HepG2 (cell line): ENCODE measurements at regions not wholly inside any gene's neighbourhood (a gene's known extent, or its start where the extent isn't known, plus 50 kb on each side); places are given as distances from the start of the nearest gene placed in this dataset.

ENCODE experiments used
- ATAC-seq: fragments of 200-7000 bp; cut with Tn5 transposase; 3 replicates; pipeline ENCODE4 v1.9.1; 2020; ENCODE audit warnings: mild to moderate bottlenecking, moderate library complexity
- BruUV-seq: library from RNA; stranded (reverse); fragments of 400-500 nt; replicated peaks from 2 replicates; lab custom pipeline; 2021; lab: Mats Ljungman, UMichigan
- CTCF ChIA-PET: fragments of 300-600 bp; formaldehyde crosslinking; extraction: SDS; loops from one replicate; lab custom pipeline; 2021; ENCODE audit warnings: low total read pairs, inconsistent platforms, low intra/inter-chr PET ratio; lab: Yijun Ruan, JAX
- POLR2A ChIA-PET: fragments of 350-600 bp; sonication (Branson Sonifier 250); formaldehyde crosslinking; loops from one replicate; lab custom pipeline; 2020; ENCODE audit warnings: antibody characterized with exemption, inconsistent platforms; lab: Yijun Ruan, JAX
- DNase-seq: peaks from one replicate; pipeline ENCODE4 v3.0.0-alpha.2; 2015; ENCODE audit warnings: low spot score
- FAIRE-seq: peaks from 3 replicates; lab custom pipeline; 2011; peaks lifted over from hg19 to GRCh38; lab: Jason Lieb, UNC
- H2AFZ ChIP-seq: one replicate; pipeline ENCODE4 v1.6.1; 2011; ENCODE audit warnings: low read length, inconsistent platforms
- H3K27ac ChIP-seq: fragments of 300-600 bp; 3 replicates; pipeline ENCODE4 v1.8.0; 2011; ENCODE audit warnings: mixed run types, mild to moderate bottlenecking, mixed read lengths, low read length, inconsistent platforms; ENCODE audit not compliant: insufficient read depth; ENCODE audit errors: extremely low read length
- H3K27me3 ChIP-seq, 2 experiments: fragments of 200-600 bp in 1 of 2; 2 replicates in 1 of 2; 3 replicates in 1 of 2; pipeline versions ENCODE4 v1.6.0 to v1.8.0; 2011; ENCODE audit warnings: low read length in 2 of 2, mild to moderate bottlenecking in 2 of 2, moderate library complexity in 2 of 2, inconsistent platforms in 1 of 2; ENCODE audit not compliant: insufficient read depth in 2 of 2, control insufficient read depth in 1 of 2
- H3K36me3 ChIP-seq, 2 experiments: fragments of 200-600 bp in 1 of 2; replicated peaks in 1 of 2; 2 replicates in 1 of 2; 3 replicates in 1 of 2; pipeline versions ENCODE4 v1.5.1 to v1.8.0; 2011; ENCODE audit warnings: low read length in 2 of 2, inconsistent platforms in 1 of 2; ENCODE audit not compliant: insufficient read depth in 2 of 2, control insufficient read depth in 1 of 2
- H3K4me1 ChIP-seq: 2 replicates; pipeline ENCODE4 v1.5.1; 2012; ENCODE audit warnings: low read length, inconsistent platforms; ENCODE audit not compliant: insufficient read depth
- H3K4me2 ChIP-seq: 2 replicates; pipeline ENCODE4 v1.6.0; 2011; ENCODE audit warnings: low read depth, low read length, inconsistent platforms
- H3K4me3 ChIP-seq, 3 experiments: fragments of 200-600 bp in 1 of 3; sonication (generic), shearing (Covaris generic) in 1 of 3; replicated peaks in 1 of 3; 2 replicates each; pipeline ENCODE4 v1.5.1; 2011 to 2016; ENCODE audit warnings: low read length in 3 of 3, inconsistent platforms in 2 of 3, low read depth in 2 of 3, mild to moderate bottlenecking in 2 of 3, control low read depth in 1 of 3, mixed read lengths in 1 of 3; ENCODE audit not compliant: insufficient read depth in 1 of 3
- H3K79me2 ChIP-seq: one replicate; pipeline ENCODE4 v1.6.1; 2011; ENCODE audit warnings: low read length, inconsistent platforms; ENCODE audit not compliant: insufficient read depth
- H3K9ac ChIP-seq: 2 replicates; pipeline ENCODE4 v1.6.0; 2011; ENCODE audit warnings: mild to moderate bottlenecking, low read depth, low read length, inconsistent platforms; ENCODE audit not compliant: insufficient read depth
- H3K9me3 ChIP-seq: 2 replicates; pipeline ENCODE4 v1.5.1; 2012; ENCODE audit warnings: mild to moderate bottlenecking, low read length
- H4K20me1 ChIP-seq: 2 replicates; pipeline ENCODE4 v1.6.0; 2011; ENCODE audit warnings: inconsistent platforms, mild to moderate bottlenecking, low read length, moderate library complexity; ENCODE audit not compliant: insufficient read depth
- BCLAF1 ChIP-seq: fragments of 450-650 bp; IDR thresholded peaks from 2 replicates; pipeline ENCODE4 v1.6.1; 2017; ENCODE audit warnings: mild to moderate bottlenecking
- CTCF ChIP-seq: sonication (generic); formaldehyde crosslinking; IDR thresholded peaks from 2 replicates; pipeline ENCODE4 v1.5.0; 2020; ENCODE audit warnings: mild to moderate bottlenecking, missing genetic modification reagents, moderate library complexity
- EED ChIP-seq: sonication (generic); formaldehyde crosslinking; IDR thresholded peaks from 2 replicates; pipeline ENCODE4 v1.5.0; 2020; ENCODE audit warnings: mild to moderate bottlenecking, missing genetic modification reagents
- HNF4A ChIP-seq: sonication (generic); formaldehyde crosslinking; IDR thresholded peaks from 2 replicates; pipeline ENCODE4 v1.4.0; 2020; ENCODE audit warnings: missing genetic modification reagents
- HNF4G ChIP-seq, 2 experiments: sonication (generic) in 1 of 2; formaldehyde crosslinking in 1 of 2; IDR thresholded peaks; 2 replicates each; pipeline versions ENCODE4 v1.4.0 to v1.6.1; 2011 to 2020; ENCODE audit warnings: borderline replicate concordance in 2 of 2, low read depth in 2 of 2, mild to moderate bottlenecking in 2 of 2, low read length in 1 of 2, missing genetic modification reagents in 1 of 2, moderate library complexity in 1 of 2
- MTA1 ChIP-seq: sonication (generic); formaldehyde crosslinking; IDR thresholded peaks from 2 replicates; pipeline ENCODE4 v1.4.0; 2020; ENCODE audit warnings: missing genetic modification reagents, mild to moderate bottlenecking, borderline replicate concordance
- PAXIP1 ChIP-seq: sonication (generic); formaldehyde crosslinking; conservative IDR thresholded peaks from 2 replicates; pipeline ENCODE4 v1.4.0; 2020; ENCODE audit warnings: mild to moderate bottlenecking, missing genetic modification reagents, moderate library complexity
- SOX5 ChIP-seq: IDR thresholded peaks from 2 replicates; pipeline ENCODE4 v1.6.1; 2016; ENCODE audit warnings: borderline replicate concordance
- STAG1 ChIP-seq: sonication (generic); formaldehyde crosslinking; IDR thresholded peaks from 2 replicates; pipeline ENCODE4 v1.4.0; 2020; ENCODE audit warnings: missing genetic modification reagents
- ZNF264 ChIP-seq: sonication (generic); formaldehyde crosslinking; IDR thresholded peaks from 2 replicates; pipeline ENCODE4 v1.4.0; 2020; ENCODE audit warnings: missing genetic modification reagents
- ZNF414 ChIP-seq: sonication (generic); formaldehyde crosslinking; IDR thresholded peaks from 2 replicates; pipeline ENCODE4 v1.5.0; 2020; ENCODE audit warnings: missing genetic modification reagents
- ZNF558 ChIP-seq: sonication (generic); formaldehyde crosslinking; IDR thresholded peaks from 2 replicates; pipeline ENCODE4 v1.9.0; 2022; ENCODE audit warnings: mild to moderate bottlenecking, missing genetic modification reagents, borderline replicate concordance
- WGBS: methylation state at CpG from one replicate; pipeline ENCODE4 v1.1.6; 2017; ENCODE audit warnings: low lambda C conversion rate; 5-methylcytosine and 5-hydroxymethylcytosine counted together
- in situ Hi-C: cut with HindIII; loops from 2 replicates; pipeline ENCODE4 v1.10.0; 2017; ENCODE audit warnings: low pct_unique_long_range_greater_than_20kb; ENCODE audit not compliant: extremely low pct_ligation_motif_present
- intact Hi-C: fragments of 100-400 bp; cut with micrococcal nuclease; formaldehyde crosslinking; loops from one replicate; pipeline ENCODE4 v1.10.0; 2022; ENCODE audit not compliant: unreplicated experiment

- ATAC-seq (no peak; the same call in 2 of the 3 replicates), FAIRE-seq (peak; percentile 61), DNase-seq (peak; percentile 25)
- H4K20me1 ChIP-seq = no peaks in the 10 kb centered on the region
- H3K36me3 ChIP-seq = no peaks in the 10 kb centered on the region
- peaks cover 33% of the 10 kb centered on the region for H3K4me1 ChIP-seq
- ChIA-PET CTCF (no interaction called here), POLR2A (interaction anchor here (0.6 kb wide), 1 partner anchor 91 kb away, joined by 7 read pairs; no protein-coding TSS in a partner anchor)
- no peak overlapping the region for H3K27ac ChIP-seq
- peak overlapping the region; percentile 56 for H3K4me2 ChIP-seq
- no peaks in the 10 kb centered on the region for H3K79me2 ChIP-seq
- H3K9me3 ChIP-seq = no peaks in the 10 kb centered on the region
- no TSS peak for BruUV-seq
- peak overlapping the region in 1 of 3 experiments; percentile 7; a peak in 2 of 6 replicates for H3K4me3 ChIP-seq
- peak overlapping the region; percentile 62 for H2AFZ ChIP-seq
- in situ Hi-C loops = no loop called here
- WGBS = 3% methylated on average over 2 of the region's 2 CpGs
- H3K9ac ChIP-seq = no peak overlapping the region
- no peaks in the 10 kb centered on the region for H3K27me3 ChIP-seq
- intact Hi-C loops = loop anchor here (10.0 kb wide), 1 partner anchor 152 kb away; the partner anchor contains the start of genes ENOPH1 and HNRNPDL
- TF ChIP-seq STAG1 (CRISPR knock-in tag) = peak; percentile 23; the same call in 1 of the 2 replicates
- TF ChIP-seq ZNF558 = no peak
- no peak for TF ChIP-seq BCLAF1
- peak; percentile 38 for TF ChIP-seq CTCF (CRISPR knock-in tag)
- TF ChIP-seq HNF4G (IDR thresholded peaks at IDR 0.05; ENCODE audit: borderline replicate concordance, low read depth, low read length) = peak; percentile 59; the same call in 1 of the 2 replicates
- no peak for TF ChIP-seq HNF4G (CRISPR knock-in tag; IDR thresholded peaks at IDR 0.05; ENCODE audit: borderline replicate concordance, low read depth)
- TF ChIP-seq ZNF414 (CRISPR knock-in tag) = no peak
- TF ChIP-seq EED (CRISPR knock-in tag) = no peak
- TF ChIP-seq HNF4A (CRISPR knock-in tag) = peak; percentile 52
- peak; percentile 99 for TF ChIP-seq ZNF264 (CRISPR knock-in tag)
- no peak for TF ChIP-seq MTA1 (CRISPR knock-in tag)
- no peak for TF ChIP-seq SOX5
- 0 out of 2 replicates have a peak, but pooled peaks have one; percentile 32 for TF ChIP-seq PAXIP1 (CRISPR knock-in tag)
Observed at GRCh38 chr4:82282875-82283274, 90.9 kb downstream of the HNRNPD start.
